ENCODE measurements at regions not wholly inside any gene's neighbourhood (a gene's known extent, or its start where the extent isn't known, plus 50 kb on each side); places are given as distances from the start of the nearest gene placed in this dataset.
A peak's percentile ranks its signal among the peaks of the same experiment; 100 is the strongest.
"Not testable (repeated sequence)": the region's sequence is repeated elsewhere in the genome, so short reads cannot be mapped to it uniquely, and the experiment has no call there.

DNA sequence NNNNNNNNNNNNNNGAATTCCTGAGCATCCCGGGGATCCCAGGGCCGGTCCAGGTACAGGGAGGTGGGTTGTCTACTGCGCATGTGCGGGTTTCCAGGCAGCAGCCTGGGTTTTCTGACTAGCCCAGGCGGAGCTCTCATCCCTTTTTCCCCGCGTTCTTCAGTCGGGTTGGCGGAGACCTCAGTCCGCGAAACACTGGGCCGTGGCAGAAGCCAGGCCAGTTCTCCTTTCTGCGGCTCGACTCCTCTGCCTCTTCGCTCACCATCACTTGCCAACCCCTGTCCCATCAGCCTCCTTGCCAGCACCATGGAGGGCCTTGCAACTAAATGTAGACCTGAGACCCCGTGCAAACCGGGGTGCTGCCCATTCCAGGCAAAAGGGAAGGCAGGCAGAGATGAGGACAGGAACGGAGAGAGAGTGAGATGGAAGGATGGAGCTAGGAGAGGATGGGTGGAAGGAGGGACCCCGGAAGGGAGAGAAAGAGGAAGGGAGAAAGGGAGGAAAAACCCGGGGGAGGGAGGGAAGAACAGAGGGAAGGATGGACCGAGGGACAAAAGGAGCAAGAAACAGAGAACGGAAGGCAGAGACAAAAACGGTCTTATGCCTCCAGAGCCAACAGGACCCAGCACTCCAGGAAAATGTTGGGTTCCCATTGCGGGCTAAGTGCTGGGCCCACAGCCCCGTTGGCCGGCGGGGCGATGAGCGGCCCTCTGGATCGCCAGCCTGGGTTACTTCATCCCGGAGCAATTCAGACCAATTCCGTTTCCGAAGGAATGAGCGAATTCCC is 445.4 kb upstream of the DEFB115 start:
- no peak for DNase-seq (ENCODE audit: low read depth)

DNA sequence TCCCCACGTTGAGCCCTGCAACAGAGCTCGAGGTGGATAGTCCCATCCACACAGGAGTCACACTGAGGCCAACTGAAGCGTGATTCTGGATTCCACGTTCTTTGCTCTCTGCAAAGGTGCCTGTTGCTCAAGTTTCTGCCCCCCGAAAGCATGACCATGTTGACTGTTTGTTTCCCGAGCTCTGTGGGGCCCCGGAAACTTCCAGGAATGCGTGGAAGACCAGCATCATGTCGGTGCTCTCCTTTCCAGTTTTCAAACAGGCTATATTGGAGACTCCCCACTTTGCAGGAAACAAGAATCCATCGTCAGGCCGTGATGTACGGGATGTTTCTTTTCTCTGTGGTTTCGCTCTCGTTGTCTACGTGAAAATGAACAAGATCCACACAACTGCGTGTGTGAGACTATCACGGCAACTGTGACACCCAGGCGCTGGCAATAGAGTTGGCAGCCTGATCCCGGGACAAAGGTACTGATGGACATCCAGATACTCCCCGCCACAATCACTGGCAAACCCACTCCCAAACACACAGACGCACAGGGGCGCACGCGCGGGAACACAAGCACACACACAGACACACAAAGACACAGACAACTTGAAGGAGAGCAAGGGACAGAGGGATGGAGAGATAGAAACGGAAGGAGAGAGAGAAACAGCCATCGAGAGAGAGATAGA is 444.6 kb upstream of the DEFB115 start:
- DNase-seq (ENCODE audit: low read depth) = no peak

DNA sequence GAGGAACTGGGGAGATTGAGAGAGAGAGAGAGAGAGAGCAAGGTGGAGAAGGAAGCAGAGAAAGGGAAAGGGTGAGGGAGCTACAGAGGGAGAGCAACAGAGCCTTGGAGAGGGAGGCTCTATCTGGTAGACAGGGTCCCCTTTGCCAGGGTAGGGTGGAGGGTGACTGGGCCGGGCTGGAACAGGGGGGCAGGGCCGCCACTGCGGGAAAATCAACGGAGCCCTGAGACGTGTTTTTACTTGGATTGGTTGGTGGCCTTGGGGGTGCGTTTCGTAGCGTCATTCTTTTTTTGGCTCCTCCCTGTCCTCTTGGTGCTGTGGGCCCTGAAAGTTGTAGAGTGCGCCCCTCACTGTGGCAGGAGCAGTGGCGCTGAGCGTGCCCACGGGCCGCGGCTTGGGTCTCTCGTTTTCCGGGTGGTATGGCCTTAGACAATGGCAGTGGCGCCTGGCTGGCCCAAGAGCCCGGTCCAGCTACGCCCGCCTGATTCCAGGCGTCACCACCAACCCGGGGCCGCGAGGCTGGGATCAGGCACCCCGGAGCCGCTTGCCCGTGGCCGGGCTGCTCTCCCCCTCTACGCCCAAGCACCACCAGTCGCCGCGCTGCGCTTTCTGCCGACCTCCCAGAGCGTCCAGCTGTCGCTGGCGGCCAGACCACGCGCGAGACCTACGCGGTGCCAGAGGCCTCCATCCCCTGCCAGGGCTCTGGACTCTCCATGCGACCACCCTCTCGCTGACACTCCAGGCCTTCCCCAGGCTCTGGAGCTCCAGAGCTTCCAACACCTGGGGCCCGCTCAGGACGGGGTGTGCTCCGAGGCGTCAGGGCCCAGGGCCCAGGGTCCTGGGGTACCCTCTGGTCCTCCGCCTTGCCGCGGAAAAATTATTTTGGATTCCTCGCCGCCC is 443.8 kb upstream of the DEFB115 start:
- DNase-seq (ENCODE audit: low read depth) = not testable (repeated sequence)

DNA sequence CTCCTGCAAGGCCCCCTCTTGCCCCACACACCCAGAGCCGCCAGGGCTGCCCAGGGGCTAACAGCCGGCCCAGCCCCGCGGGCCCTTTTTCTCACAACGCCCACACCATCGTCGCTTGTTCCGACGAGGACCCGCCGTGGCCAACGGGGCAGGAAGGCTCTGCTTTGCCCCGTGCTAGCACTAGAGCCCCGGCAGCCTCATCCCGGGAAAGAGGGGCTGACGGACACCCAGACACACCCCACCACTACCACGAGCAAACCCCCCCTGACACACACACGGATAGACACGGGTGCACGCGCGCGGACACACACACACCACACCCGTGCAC is 443.2 kb upstream of the DEFB115 start:
- not testable (repeated sequence) for DNase-seq (ENCODE audit: low read depth)

DNA sequence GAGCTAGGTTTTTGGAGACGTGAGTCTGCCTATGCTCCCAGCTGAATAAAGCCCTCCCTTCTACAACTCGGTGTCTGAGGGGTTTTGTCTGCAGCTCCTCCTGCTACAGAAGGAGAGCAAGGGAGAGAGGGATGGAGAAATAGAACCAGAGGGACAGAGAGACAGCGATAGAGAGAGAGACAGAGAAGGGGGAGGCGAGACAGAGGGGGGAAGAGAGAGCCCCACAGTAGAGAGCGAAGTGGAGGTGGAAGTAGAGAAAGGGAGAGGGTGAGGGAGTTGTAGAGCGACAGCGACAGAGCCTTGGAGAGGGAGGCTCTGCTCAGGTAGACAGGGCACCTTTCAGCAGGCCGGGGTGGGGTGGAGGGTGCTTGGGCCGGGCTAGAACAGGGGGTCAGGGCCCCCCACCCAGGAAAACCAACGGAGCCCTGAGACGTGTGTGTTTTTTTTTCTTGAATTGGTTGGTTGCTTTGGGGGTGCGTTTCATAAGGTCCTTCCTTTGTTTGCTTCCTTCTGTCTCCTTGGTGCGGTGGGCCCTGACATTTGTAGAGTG is 442.4 kb upstream of the DEFB115 start:
- DNase-seq (ENCODE audit: low read depth) = not testable (repeated sequence)

DNA sequence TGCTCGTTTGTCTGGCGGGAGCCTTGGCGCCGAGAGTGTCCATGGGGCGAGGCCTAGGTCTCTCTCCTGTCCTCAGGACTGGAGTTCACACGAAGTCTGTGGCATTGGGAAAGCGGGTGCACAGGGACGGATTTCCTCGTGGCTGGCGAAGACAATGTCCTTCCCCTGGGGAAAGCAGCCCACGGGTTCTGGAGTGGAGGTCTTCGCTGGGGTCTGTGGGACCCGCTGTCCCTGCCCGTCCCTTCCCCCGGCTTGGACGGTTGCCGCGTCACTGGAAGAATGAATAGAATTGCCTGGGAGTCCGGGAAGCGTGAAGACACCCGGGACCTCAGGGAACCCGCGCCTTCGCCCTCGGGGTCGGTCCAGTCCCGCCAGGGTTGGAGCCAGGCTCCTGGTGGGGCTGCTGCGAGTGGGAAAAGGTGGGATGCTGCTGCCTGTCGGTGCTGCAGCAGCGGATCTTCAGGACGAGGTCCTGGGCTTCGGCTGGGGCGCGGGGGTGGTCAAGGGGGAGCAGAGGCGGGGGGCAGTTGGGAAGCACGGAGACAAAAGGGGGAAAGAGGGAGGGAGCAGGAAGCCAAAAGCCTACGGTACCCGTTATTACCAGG is 441.8 kb upstream of the DEFB115 start:
- DNase-seq (ENCODE audit: low read depth) = no peak

DNA sequence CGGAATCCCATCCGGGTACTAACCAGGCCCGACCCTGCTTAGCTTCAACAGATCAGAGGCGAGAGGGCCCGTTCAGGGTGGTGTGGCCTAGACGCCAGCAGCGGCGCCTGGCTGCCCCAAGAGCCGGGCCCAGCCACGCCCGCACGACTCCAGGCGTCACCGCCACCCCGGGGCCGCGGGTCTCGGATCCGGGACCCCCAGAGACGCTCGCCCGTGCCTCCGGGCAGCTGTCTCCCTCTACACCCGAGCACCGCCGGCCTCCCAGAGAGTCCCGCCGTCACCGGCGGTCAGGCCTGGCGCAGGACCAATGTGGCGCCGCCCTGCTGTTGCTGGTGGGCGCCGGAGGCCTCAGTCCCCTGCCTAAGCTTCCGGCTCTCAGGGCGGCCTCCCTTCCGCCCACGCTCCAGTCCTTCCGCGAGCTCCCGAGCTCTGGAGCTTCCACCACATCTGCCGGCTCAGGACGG is 441.2 kb upstream of the DEFB115 start:
- no peak for DNase-seq (ENCODE audit: low read depth)

DNA sequence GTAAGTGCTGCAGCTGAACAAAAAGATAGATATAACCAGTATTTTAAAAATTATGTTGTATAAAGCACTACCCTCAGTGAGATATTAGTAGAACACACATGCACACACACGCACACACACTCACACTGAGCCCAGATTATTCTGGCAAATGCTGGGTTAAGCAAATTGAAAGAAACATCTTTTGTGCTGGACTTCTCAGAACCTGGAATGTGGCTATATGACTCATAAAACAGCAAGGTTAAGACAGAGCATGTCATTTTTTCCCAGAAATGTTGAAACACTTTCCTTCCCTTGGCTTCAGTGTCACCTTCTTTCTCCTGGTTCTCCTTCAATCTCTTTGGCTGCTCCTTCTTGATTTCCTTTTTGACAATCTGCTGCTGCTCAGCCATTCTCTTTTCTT is 435.8 kb upstream of the DEFB115 start:
- DNase-seq (ENCODE audit: low read depth) = peak; percentile 6

DNA sequence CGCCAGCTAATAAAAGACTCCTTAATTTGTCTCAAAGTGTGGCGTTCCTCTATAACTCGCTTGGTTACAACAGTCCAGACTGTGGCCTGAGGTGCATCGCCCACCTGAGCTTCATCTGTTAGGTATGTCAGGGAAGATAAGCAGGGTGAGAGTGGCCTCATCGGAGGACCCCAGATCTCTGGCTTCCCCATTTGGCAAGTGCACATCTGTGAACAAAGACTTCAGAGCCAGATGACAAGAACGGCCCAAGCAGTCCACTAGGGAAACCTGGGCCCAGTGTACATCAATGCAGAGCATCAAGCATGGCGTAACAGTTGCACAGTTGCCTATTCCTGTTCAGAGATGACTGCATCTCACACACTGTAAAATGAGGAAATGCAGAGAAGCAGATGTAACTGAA is 432.8 kb upstream of the DEFB115 start:
- DNase-seq (ENCODE audit: low read depth) = not testable (repeated sequence)

DNA sequence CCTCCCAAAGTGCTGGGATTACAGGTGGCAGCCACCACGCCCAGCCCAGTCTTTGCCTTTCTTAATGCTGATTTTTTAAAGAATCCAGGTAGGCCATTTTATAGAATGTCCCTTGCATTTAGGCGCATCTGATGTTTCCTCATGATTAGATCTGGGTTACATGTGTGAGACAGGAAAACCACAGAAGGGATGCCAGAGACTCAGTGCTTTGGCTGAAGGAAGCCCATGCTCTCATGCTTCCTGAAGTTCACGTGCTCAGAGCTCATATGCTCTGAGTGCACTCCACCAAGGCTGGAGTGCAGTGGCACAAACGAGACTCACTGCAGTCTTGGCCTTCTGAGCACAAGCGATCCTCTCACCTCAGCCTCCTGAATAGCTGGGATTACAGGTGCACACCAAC is 411.5 kb upstream of the DEFB115 start:
- DNase-seq (ENCODE audit: low read depth) = not testable (repeated sequence)

DNA sequence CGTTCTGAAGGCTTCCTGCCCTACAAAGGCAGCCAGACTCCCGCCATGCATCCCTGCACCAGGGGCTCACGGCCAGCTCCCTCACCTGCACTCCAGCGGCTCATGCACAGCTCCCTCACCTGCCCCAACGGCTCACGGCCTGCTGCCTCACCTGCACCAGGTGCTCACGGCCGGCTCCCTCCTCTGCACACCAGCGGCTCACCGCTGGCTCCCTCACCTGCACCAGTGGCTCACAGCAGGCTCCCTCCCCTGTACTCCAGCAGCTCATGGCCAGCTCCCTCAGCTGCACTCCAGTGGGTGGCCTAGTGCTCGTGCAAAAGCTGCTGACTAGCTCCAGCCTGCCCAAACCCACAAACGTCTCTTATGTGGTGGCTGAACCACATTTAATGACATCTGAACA is 389.2 kb upstream of the DEFB115 start:
- not testable (repeated sequence) for DNase-seq (ENCODE audit: low read depth)

DNA sequence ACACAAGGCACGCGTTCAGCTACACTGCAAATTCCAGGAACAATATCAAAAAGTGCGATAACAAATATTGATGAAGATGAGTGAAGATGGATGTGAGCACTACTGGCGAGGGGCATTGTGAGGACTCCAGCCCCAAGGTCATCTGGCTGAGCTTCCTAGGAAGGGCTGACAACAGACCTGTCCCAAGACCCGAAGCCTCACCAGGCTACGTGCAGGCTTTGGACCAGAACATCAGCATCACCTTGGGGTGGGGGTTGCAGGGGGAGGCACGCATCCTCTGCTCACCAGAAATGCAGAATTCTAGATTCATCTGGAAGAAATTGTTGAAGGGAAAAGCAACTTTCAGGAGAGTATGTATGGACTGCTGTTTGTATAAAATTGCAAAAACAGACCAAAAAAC is 386.3 kb upstream of the DEFB115 start:
- not testable (repeated sequence) for DNase-seq (ENCODE audit: low read depth)

DNA sequence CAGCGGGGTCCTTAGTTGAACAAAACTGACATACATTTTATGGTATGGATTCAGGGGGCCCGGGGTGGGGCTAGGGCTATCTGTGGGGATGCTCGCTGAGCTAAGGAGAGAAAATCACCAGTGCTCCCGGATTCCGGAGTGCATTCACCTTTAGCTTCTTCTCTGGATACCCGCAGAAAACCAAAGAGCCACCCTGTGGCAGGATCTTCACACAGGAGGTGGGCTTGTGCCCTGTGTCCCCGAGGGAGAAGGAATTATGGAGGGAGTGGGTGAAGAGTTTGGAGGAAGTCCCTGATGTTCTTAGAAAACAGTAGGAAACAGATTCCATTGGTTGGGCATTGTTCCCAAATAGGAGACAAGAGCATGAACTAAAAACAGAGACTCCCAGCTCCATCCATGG is 385.2 kb upstream of the DEFB115 start:
- not testable (repeated sequence) for DNase-seq (ENCODE audit: low read depth)

DNA sequence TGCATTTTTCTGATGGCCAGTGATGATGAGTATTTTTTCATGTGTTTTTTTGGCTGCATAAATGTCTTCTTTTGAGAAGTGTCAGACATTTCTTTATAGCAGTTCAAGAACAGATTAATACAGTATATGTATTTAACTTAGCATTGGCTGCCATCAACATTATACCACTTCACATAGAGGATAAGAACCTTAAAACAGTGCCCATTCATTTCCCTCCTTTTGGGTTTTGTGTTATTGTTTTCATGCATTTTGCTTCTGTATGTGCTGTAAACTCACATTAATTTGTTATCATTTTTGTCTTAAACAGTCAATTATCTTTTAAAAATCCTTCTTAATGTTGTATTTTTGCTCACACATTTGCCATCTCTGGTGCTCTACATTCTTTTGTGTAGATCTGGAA is 381.6 kb upstream of the DEFB115 start:
- DNase-seq (ENCODE audit: low read depth) = not testable (repeated sequence)

DNA sequence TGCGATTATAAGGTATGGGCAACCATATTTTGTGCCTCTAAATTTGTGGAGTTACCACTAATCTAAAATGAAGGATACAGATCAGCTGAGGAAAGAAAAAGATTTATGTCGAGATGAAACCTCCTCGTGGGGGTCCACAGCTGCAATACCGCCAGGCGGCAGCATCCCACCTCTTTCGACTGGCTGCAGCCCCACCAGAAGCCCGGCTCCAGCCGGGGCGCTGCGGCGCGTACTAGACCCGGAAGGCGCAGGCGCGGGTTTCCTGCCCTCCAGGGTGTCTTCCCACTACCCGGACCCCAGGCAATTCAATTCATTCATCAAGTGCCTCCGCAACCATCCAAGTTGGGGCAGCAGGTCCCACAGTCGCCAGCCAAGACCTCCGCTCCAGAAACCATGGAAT is 366.1 kb upstream of the DEFB115 start:
- DNase-seq (ENCODE audit: low read depth) = not testable (repeated sequence)

DNA sequence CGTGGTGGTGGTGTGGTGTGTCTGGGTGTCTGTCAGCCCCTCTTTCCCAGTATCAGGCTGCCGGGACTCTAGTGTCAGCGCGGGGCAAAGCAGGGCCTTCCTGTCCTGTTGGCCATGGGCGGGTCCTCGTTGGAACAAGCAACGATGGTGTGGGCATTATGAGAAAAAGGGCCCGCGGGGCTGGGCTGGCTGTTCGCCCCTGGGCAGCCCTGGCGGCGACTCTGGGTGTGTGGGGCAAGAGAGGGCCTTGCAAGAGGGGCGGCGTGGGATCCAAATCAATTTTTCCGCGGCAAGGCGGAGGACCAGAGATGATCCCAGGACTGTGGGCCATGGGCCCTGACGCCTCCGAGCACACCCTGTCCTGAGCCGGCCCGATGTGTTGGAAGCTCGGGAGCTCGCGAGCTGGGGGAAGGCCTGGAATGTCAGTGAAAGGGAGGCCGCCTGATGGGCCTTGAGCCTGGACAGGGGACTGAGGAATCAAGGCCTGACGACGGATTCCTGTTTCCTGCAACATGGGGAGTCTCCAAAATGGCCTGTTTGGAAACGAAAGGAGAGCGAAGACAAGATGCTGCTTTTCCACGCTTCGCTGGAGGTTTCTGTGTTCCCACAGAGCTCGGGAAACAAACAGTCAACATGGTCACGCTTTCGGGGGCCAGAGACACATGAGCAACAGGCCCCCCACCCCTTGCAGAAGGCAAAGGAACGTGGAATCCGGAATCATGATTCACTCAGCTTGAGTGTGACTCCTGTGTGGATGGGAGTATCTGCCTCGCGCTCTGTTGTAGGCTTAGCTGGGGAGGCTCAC is 364.7 kb upstream of the DEFB115 start:
- peak; percentile 5 for DNase-seq (ENCODE audit: low read depth)

DNA sequence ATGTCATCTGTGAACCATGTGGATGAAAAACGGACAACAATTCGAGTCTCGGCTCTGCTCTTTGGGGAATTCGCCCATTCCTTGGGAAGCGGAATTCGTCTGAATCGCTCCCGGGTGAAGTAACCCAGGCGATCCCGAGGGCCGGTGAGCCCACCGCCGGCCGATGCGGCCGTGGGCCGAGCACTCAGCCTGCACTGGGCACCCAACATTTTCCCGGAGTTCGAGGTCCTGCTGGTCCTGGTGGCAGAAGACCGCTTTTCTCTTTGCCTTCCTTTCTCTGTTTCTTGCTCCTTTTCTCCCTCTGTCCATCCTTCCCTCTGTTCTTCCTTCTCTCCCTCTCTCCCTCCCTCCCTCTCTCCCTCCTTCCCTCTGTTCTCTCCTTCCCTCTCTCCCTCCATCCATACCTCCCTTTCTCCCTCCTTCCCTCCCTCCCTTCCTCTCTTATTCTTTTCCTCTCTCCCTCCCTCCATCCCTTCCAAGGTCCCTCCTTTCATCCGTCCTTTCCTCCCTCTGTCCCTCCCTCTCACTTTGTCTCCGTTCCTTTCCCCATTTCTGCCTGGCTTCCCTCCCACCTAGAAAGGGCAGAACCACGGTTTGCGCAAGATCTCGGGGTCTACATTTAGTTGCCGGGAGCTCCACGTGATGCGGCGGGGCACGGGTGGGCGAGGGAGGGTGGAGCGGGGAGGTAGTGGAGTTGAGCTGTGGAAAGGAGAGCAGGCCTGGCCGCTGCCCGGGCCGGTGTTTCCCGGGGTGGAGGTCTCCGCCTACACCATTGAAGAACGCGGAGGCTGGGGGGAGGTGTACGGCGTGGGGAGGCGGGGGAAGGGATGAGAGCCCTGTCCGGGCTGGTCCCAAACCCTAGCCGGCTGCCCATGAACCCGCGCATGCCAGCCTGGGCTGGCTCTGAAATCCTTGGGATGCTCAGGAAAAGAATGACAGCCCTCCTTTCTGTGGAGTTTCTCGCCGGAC is 363.8 kb upstream of the DEFB115 start:
- DNase-seq (ENCODE audit: low read depth) = not testable (repeated sequence)

DNA sequence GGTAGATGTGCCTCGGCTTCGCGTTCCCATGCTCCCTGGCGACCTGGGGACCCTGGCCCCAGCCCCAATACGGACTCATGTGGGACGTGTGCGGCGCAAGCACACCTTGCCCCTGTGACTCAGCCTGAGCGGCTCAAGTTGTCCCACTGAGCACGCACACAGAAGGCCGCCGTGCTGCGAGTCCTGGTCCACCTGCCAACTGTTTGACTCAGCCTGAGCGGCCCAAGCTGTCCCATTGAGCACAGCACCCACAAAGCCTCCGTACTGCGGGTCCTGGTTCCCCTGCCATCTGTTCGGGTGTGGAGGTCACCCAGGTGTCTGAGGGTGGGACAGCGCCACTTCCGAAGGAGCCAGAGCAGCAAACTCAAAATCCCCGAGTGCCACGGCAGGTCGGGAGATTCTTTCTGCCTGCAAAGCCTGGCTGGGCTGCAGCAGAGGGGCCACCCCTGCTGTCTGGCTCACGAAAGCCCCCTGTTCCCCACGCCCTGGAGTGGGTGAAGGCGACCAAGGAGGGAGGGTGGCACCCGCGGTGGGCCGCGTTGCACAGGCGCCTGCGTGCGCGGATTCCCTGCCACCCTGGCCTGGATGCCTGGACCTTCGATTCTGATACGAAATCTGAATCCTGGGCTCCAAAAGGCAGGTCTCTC is 362.6 kb upstream of the DEFB115 start:
- not testable (repeated sequence) for DNase-seq (ENCODE audit: low read depth)

DNA sequence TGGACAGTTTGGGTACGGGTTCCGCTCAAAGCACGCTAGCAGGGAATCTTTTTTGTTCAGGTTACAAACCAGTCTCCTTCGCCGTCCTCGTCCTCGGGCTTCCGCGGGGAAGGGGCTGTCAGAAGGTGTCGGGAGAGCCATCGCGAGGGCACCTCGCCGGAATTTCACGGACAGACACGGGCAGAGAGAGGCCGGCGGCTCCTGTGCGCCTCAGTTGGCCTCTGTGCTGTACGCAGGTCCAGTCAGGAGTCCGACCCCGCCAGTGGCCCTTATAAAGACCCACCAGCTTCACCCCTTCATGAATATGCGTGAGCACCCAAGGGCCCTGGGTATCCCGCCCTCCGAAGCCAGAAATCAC is 362.1 kb upstream of the DEFB115 start:
- DNase-seq (ENCODE audit: low read depth) = not testable (repeated sequence)
